ENCODE measurements at regions not wholly inside any gene's neighbourhood (a gene's known extent, or its start where the extent isn't known, plus 50 kb on each side); places are given as distances from the start of the nearest gene placed in this dataset.

GRCh38 chr4:96639932-96640331 lies 800.0 kb downstream of the PDHA2 start:
- no peak for ATAC-seq
- no peak for TF ChIP-seq ZFP30 (CRISPR knock-in tag; IDR thresholded peaks at IDR 0.05)
- TF ChIP-seq TOX (CRISPR knock-in tag; IDR thresholded peaks at IDR 0.05; ENCODE audit: borderline replicate concordance), result no peak
- no peak for TF ChIP-seq CREB5 (CRISPR knock-in tag; IDR thresholded peaks at IDR 0.05; ENCODE audit: low read depth)
- no peak for TF ChIP-seq TCF4 (CRISPR knock-in tag; IDR thresholded peaks at IDR 0.05; ENCODE audit: borderline replicate concordance)
- TF ChIP-seq CSRNP3 (CRISPR knock-in tag; IDR thresholded peaks at IDR 0.05), result no peak
- TF ChIP-seq RARB (CRISPR knock-in tag; IDR thresholded peaks at IDR 0.05), result no peak
- TF ChIP-seq TSHZ2 (CRISPR knock-in tag; IDR thresholded peaks at IDR 0.05), result no peak
- TF ChIP-seq ZFP3 (CRISPR knock-in tag; IDR thresholded peaks at IDR 0.05), result no peak
- no peak for TF ChIP-seq SNAI2 (CRISPR knock-in tag; IDR thresholded peaks at IDR 0.05)
- TF ChIP-seq CSDC2 (CRISPR knock-in tag; IDR thresholded peaks at IDR 0.05), result no peak
- TF ChIP-seq ZNF8 (CRISPR knock-in tag; IDR thresholded peaks at IDR 0.05), result no peak
- no peak for TF ChIP-seq BACH2 (CRISPR knock-in tag; IDR thresholded peaks at IDR 0.05; ENCODE audit: borderline replicate concordance)
- TF ChIP-seq POU6F1 (CRISPR knock-in tag; IDR thresholded peaks at IDR 0.05; ENCODE audit: borderline replicate concordance, low read depth), result no peak
- TF ChIP-seq PPARA (CRISPR knock-in tag; IDR thresholded peaks at IDR 0.05; ENCODE audit: borderline replicate concordance), result no peak
- TF ChIP-seq OSR1 (CRISPR knock-in tag; IDR thresholded peaks at IDR 0.05), result no peak
- no peak for TF ChIP-seq ISL1 (CRISPR knock-in tag; IDR thresholded peaks at IDR 0.05)

GRCh38 chr4:96642490-96642889 lies 802.6 kb downstream of the PDHA2 start:
- no peak for ATAC-seq
- no peak for TF ChIP-seq SNAI2 (CRISPR knock-in tag; IDR thresholded peaks at IDR 0.05)
- no peak for TF ChIP-seq ISL1 (CRISPR knock-in tag; IDR thresholded peaks at IDR 0.05)
- TF ChIP-seq ESRRG (CRISPR knock-in tag; IDR thresholded peaks at IDR 0.05), result no peak
- TF ChIP-seq TCF4 (CRISPR knock-in tag; IDR thresholded peaks at IDR 0.05; ENCODE audit: borderline replicate concordance), result no peak
- TF ChIP-seq RARB (CRISPR knock-in tag; IDR thresholded peaks at IDR 0.05), result no peak
- no peak for TF ChIP-seq GLIS3 (CRISPR knock-in tag; IDR thresholded peaks at IDR 0.05)
- TF ChIP-seq TOX (CRISPR knock-in tag; IDR thresholded peaks at IDR 0.05; ENCODE audit: borderline replicate concordance), result no peak
- no peak for TF ChIP-seq ZNF8 (CRISPR knock-in tag; IDR thresholded peaks at IDR 0.05)
- no peak for TF ChIP-seq CREB5 (CRISPR knock-in tag; IDR thresholded peaks at IDR 0.05; ENCODE audit: low read depth)
- no peak for TF ChIP-seq POU6F1 (CRISPR knock-in tag; IDR thresholded peaks at IDR 0.05; ENCODE audit: borderline replicate concordance, low read depth)
- no peak for TF ChIP-seq OSR1 (CRISPR knock-in tag; IDR thresholded peaks at IDR 0.05)

- TF ChIP-seq ISL1 (CRISPR knock-in tag; IDR thresholded peaks at IDR 0.05), result no peak
- TF ChIP-seq ARNTL (CRISPR knock-in tag; IDR thresholded peaks at IDR 0.05; ENCODE audit: borderline replicate concordance, low read depth), result no peak
- no peak for TF ChIP-seq CSRNP3 (CRISPR knock-in tag; IDR thresholded peaks at IDR 0.05)
- no peak for TF ChIP-seq ZC3H10 (CRISPR knock-in tag; IDR thresholded peaks at IDR 0.05)
- TF ChIP-seq POU6F1 (CRISPR knock-in tag; IDR thresholded peaks at IDR 0.05; ENCODE audit: borderline replicate concordance, low read depth), result no peak
- TF ChIP-seq ZFP30 (CRISPR knock-in tag; IDR thresholded peaks at IDR 0.05), result no peak
- no peak for ATAC-seq
Observed at GRCh38 chr4:96646146-96646545, 806.3 kb downstream of the PDHA2 start.
